Adrenal gland (tissue), 5 donors: ENCODE measurements at regions not wholly inside any gene's neighbourhood (a gene's known extent, or its start where the extent isn't known, plus 50 kb on each side); places are given as distances from the start of the nearest gene placed in this dataset.

Experiments
- CTCF ChIP-seq, 6 experiments: fragments of 450-650 bp in 4 of 6; fragments of 200-600 bp in 2 of 6; sonication (generic) in 1 of 6; IDR thresholded peaks; 1 replicate in 5 of 6; 2 replicates in 1 of 6; pipeline versions ENCODE4 v1.5.1 to v1.8.0; 2016 to 2021; ENCODE audit warnings: antibody characterized with exemption in 6 of 6, mild to moderate bottlenecking in 2 of 6, moderate library complexity in 1 of 6
- POLR2A ChIP-seq, 2 donors: fragments of 450-650 bp; IDR thresholded peaks; one replicate each; pipeline ENCODE4 v1.6.1; 2017; ENCODE audit warnings: antibody characterized with exemption in 2 of 2, mild to moderate bottlenecking in 2 of 2, moderate library complexity in 1 of 2
- donor health status: DM: no; HTN: no; CAD: no.

DNA sequence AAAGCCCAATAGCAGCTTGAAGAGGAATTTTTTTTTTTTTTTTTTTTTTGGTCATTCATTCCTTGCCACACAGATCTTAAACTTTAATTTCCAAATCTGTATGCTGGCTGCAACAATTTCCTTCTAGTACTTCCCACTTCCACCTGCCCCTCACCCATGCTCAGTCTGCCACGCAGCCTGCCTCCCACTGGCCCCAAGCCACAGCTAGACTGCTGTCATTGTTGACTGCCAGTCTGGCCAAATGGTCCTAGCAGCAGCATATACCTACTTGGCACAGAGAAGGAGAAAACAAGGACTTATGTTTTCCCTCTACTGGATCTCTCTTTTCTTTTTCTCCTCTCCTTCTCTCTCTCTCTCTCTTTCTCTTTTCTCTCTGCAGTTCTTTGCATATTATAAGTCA lies 118.3 kb upstream of the HEY2 start:
- no peak for TF ChIP-seq CTCF (IDR thresholded peaks at IDR 0.05)
- no peak for TF ChIP-seq POLR2A (IDR thresholded peaks at IDR 0.05)
